HG02678 (cell line): ENCODE measurements at regions not wholly inside any gene's neighbourhood (a gene's known extent, or its start where the extent isn't known, plus 50 kb on each side); places are given as distances from the start of the nearest gene placed in this dataset.
"Not testable (repeated sequence)": the region's sequence is repeated elsewhere in the genome, so short reads cannot be mapped to it uniquely, and the experiment has no call there.

Experiments
- ATAC-seq: cut with Tn5 transposase; IDR thresholded peaks from one replicate; pipeline ENCODE4 v1.9.1; 2021; ENCODE audit warnings: mild to moderate bottlenecking, moderate library complexity; ENCODE audit not compliant: unreplicated experiment

- ATAC-seq, result no peak
Measured at GRCh38 chr1:55815745-55816455, 600.7 kb upstream of the USP24 start.

- no peak for ATAC-seq
Measured at GRCh38 chr1:55814967-55815366, 599.8 kb upstream of the USP24 start.

GRCh38 chr1:55813618-55814017 is 598.5 kb upstream of the USP24 start:
- no peak for ATAC-seq

GRCh38 chr1:55812281-55812680 is 597.1 kb upstream of the USP24 start:
- no peak for ATAC-seq

GRCh38 chr1:55808263-55808662 is 593.1 kb upstream of the USP24 start:
- ATAC-seq, result no peak

- no peak for ATAC-seq
Measured at GRCh38 chr1:55803429-55803828, 588.3 kb upstream of the USP24 start.

- ATAC-seq, result no peak
Measured at GRCh38 chr1:55801481-55801880, 586.3 kb upstream of the USP24 start.

- ATAC-seq, result no peak
Measured at GRCh38 chr1:55800503-55800902, 585.3 kb upstream of the USP24 start.

- ATAC-seq, result no peak
Measured at GRCh38 chr1:55793856-55794255, 578.7 kb upstream of the USP24 start.

- no peak for ATAC-seq
Measured at GRCh38 chr1:55792870-55793269, 577.7 kb upstream of the USP24 start.

- no peak for ATAC-seq
Measured at GRCh38 chr1:55789466-55789865, 574.3 kb upstream of the USP24 start.

- no peak for ATAC-seq
Measured at GRCh38 chr1:55786396-55786795, 571.2 kb upstream of the USP24 start.

- ATAC-seq, result not testable (repeated sequence)
Measured at GRCh38 chr1:55784941-55785450, 569.8 kb upstream of the USP24 start.

GRCh38 chr1:55781944-55782482 is 566.8 kb upstream of the USP24 start:
- ATAC-seq, result no peak

GRCh38 chr1:55781003-55781402 is 565.8 kb upstream of the USP24 start:
- ATAC-seq, result no peak

GRCh38 chr1:55777545-55777944 is 562.4 kb upstream of the USP24 start:
- ATAC-seq, result no peak

- ATAC-seq, result no peak
Measured at GRCh38 chr1:55775007-55775406, 559.8 kb upstream of the USP24 start.

- no peak for ATAC-seq
Measured at GRCh38 chr1:55774446-55774845, 559.3 kb upstream of the USP24 start.

GRCh38 chr1:55773211-55773940 is 558.2 kb upstream of the USP24 start:
- ATAC-seq, result no peak

- ATAC-seq, result no peak
Measured at GRCh38 chr1:55768327-55768952, 553.3 kb upstream of the USP24 start.

- no peak for ATAC-seq
Measured at GRCh38 chr1:55767171-55767570, 552.0 kb upstream of the USP24 start.

- ATAC-seq, result not testable (repeated sequence)
Measured at GRCh38 chr1:55765505-55765904, 550.3 kb upstream of the USP24 start.
